Lung microvascular endothelial cell (primary cell): ENCODE measurements at regions not wholly inside any gene's neighbourhood (a gene's known extent, or its start where the extent isn't known, plus 50 kb on each side); places are given as distances from the start of the nearest gene placed in this dataset.
"Not testable (repeated sequence)": the region's sequence is repeated elsewhere in the genome, so short reads cannot be mapped to it uniquely, and the experiment has no call there.

Experiments
- DNase-seq, 2 donors: peaks; one replicate each; pipeline versions ENCODE4 v3.0.0 to v3.0.0-alpha.2; 2010; ENCODE audit warnings: low read depth in 2 of 2

GRCh38 chr7:73918926-73919693, 58.2 kb downstream of the TMEM270 start:
- DNase-seq = no peak

DNA sequence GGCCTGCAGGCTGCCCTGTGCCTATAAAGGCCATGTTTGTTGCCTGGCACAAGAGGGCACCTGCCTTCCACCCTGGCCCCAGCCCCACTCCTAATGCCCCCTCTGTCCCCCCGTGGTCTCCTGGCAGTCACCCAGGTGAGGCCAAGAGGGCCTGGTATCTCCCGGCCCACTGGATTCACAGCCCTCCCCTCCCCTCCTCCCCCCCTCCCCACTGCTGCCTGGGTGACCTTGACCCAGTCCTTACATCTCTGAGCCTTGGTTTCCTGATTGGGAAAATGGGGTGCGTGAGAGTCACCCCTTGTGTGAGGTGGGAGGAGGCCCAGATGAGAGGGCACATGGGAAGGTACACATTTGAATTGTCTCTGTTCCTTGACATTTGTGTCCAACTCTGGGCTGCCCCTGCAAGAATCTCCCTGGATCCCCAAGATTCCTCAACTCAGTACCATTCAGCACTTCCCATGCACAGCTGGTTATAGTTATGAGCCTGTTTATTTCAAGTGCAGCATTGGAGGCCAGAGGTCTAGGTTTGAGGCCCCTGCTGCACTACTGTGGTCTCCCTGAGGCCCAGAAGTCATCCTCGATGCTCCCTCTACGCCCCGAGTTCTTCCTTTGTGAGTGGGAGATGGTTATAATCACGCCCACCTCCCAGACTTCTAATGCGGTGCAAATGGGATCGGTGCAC, 58.9 kb downstream of the TMEM270 start:
- no peak for DNase-seq

- no peak for DNase-seq
Observed at GRCh38 chr7:73920406-73921134, 59.6 kb downstream of the TMEM270 start.

GRCh38 chr7:73921623-73922528, 60.9 kb downstream of the TMEM270 start:
- no peak for DNase-seq

- DNase-seq = not testable (repeated sequence)
Observed at GRCh38 chr7:73928644-73929043, 67.7 kb downstream of the TMEM270 start.

- no peak for DNase-seq
Observed at GRCh38 chr7:73931502-73931901, 70.5 kb downstream of the TMEM270 start.

GRCh38 chr7:73932364-73932763, 71.4 kb downstream of the TMEM270 start:
- no peak for DNase-seq

DNA sequence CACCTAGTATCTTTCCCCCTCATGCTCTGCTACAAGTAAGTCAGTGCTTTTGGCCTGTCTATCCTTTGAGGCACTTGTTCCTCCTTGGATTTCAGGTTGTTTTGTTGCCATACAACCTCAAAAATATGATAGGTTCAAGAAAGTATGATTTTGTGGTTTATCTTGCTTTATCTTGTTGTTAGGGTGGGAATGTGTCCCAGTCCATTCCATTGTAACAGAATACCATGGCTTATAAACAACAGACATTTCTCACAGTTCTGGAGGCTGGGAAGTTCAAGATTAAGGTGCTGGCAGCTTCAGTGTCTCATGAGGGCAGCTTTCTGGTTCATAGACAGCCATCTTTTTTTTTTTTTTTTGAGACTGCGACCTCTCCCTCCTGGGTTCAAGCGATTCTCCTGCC, 72.1 kb downstream of the TMEM270 start:
- DNase-seq = no peak

GRCh38 chr7:73936967-73937366, 76.0 kb downstream of the TMEM270 start:
- no peak for DNase-seq

DNA sequence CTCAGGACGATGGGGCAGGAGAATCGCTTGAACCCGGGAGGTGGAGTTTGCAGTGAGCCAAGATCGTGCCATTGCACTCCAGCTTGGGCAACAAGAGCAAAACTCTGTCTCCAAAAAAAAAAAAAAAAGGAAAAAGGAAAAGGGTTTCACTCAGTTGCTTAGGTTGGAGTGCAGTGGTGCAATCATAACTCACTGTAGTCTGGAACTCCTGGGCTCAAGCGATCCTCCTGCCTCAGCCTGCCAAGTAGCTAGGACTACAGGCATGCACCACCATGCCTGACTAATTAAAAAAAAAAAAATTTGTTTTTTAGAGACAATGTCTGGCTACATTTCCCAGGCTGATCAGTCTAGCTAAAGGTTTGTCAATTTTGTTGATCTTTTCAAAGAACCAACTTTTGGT, 76.7 kb downstream of the TMEM270 start:
- not testable (repeated sequence) for DNase-seq

DNA sequence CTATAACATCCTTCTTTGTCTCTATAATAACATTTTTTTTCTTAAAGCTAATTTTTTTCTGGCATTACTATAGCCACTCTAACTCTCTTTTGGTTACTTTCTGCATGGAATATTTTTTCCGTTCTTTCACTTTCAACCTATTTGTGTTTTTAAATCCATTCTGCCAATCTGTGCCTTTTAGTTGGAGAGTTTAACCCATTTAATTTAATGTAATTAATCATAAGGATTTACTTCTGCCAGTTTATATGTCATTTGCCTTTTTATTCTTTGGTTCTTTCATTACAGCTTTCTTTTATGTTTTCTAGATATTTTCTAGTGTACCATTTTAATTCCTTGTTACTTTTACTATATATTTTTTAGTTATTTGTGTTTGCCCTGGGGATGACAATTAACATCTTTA, 78.6 kb downstream of the TMEM270 start:
- DNase-seq = no peak

- DNase-seq = no peak
Observed at GRCh38 chr7:73940701-73941238, 79.8 kb downstream of the TMEM270 start.

DNA sequence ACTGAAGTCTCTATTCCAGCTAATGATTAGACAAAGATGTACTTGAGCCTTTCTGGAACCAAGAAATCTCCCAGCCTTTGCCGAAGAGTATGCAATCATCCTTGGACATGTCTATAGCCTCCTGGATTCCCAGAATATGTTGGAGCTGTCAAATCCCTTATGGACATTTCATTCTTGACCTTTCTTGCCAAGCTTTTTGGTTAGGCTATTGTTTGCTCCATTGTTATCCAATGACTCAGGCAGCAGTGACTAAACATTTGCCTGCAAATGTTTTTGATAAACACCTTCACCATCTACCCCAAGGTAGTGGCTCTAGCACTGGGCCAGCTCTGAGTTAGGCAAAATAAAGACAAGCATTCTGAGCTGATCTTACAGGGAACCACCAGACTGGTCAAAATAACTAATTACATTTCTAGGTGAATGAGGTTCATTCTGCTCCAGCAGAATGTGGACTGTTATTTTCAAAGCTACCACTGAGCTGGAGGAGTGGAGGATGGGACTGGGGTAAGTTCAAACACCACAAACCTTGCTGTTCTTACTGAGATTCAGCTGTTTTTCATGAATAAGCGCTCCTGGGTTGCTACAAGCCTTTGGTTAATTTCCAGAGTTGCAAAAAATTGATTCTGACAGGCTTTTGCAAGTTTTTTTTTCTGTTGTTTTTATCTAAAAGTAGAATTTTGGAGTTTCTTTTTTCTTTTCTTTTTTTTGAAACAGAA, 81.0 kb downstream of the TMEM270 start:
- DNase-seq = peak; percentile 53 to 77

GRCh38 chr7:73945022-73945421, 83.0 kb upstream of the ELN start:
- no peak for DNase-seq

DNA sequence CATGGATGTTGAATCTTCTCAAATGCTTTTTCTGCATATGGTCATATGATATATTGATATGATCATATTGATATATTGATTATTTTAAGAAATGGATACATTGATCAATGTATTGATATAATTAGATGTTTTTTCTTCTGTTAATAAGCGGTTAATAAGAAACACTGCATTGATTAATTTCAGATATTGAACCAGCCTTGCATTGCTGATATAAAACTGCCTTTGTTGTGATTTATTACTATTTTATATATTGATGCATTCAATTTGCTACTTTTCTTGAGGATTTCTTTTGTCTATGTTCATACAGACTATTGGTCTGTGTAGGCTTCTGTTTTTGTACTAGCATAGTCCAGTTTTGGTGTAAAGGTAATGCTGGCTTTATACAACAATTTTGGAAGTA, 79.7 kb upstream of the ELN start:
- no peak for DNase-seq

DNA sequence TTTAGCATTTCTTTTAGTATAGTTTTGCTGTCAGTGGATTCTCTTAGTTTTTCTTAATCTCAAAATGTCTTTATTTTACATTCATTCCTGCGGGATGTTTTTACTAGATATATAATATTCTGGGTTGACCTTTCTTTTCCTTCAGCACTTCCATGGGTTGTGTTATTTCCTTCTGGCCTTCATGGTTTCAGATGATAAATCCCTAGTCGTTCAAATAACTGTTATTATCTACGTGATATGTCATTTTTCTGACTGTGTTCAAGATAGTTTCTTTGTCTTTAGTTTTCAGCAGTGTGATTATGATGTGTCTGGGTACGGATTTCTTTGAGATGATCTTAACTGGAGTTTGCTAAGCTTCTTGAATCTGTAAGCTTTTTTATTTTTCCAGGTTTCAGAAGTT, 75.7 kb upstream of the ELN start:
- peak in 1 of 2 donors; percentile 17 for DNase-seq

DNA sequence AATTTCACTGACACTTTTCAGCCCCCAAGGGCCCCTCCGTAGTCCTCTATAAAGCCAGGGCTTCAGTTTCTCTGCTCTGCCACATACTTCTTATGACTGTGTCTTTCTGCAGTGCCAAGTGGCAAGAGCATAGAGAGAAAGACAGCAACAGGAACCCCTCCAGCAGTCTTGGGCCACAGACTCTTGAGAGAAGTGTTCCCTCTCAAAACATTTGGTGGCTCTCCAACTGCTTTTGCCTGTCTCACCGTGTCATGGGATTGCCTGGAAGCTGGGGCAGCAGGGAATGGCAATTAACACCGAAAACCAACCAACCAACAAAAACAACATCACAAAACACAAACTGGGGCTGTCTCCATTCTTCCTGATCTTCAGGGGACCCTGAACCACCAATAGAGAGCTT, 73.8 kb upstream of the ELN start:
- DNase-seq = no peak

DNA sequence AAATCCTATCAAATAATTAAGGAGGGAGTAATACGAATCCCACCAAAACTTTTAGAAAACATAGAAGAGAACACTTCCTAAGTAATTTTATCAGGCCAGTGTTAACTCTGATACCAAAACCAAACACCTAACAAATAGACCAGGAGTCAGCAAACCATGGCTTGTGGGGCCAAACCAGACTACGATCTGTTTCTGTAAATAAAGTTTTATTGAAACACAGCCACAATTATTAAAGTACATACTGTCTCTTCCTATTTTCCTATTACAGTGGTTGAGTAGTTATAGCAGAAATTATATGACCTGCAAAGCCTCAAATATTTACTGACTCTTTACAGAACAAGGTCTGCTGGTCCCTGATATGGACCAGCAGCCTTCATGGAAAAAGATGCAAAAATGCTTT, 73.1 kb upstream of the ELN start:
- no peak for DNase-seq

GRCh38 chr7:73960548-73960947, 67.4 kb upstream of the ELN start:
- no peak for DNase-seq

DNA sequence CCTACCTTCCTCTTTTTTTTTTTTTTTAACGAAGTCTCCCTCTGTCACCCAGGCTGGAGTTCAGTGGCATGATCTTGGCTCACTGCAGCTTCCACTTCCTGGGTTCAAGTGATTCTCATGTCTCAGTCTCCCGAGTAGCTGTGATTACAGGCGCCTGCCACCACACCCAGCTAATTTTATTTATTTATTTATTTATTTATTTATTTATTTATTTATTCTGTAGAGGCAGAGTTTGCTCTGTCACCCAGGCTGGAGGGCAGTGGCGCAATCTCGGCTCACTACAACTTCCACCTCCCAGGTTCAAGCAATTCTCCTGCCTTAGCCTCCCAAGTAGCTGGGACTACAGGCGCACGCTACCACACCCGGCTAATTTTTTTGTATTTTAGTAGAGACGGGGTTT, 66.0 kb upstream of the ELN start:
- not testable (repeated sequence) for DNase-seq
